PC-9 (cell line): ENCODE measurements at regions not wholly inside any gene's neighbourhood (a gene's known extent, or its start where the extent isn't known, plus 50 kb on each side); places are given as distances from the start of the nearest gene placed in this dataset.

Source experiments
- BruUV-seq: library from RNA; stranded (reverse); fragments of 400-500 nt; replicated peaks from 2 replicates; lab custom pipeline; 2021; lab: Mats Ljungman, UMichigan
- CTCF ChIA-PET: fragments of 300-600 bp; sonication (Branson Sonifier 250); formaldehyde crosslinking; loops from one replicate; lab custom pipeline; 2022; ENCODE audit warnings: antibody characterized with exemption; lab: Charles Lee
- POLR2A ChIA-PET: fragments of 300-600 bp; sonication (Branson Sonifier 250); formaldehyde crosslinking; loops from one replicate; lab custom pipeline; 2022; ENCODE audit warnings: antibody characterized with exemption; ENCODE audit not compliant: unreplicated experiment; lab: Charles Lee
- DNase-seq, 2 experiments: peaks; one replicate each; pipeline versions ENCODE4 v3.0.0 to v3.0.0-alpha.2; 2015 to 2022; ENCODE audit warnings: mixed read lengths in 1 of 2
- H2AFZ ChIP-seq: fragments of 200-600 bp; sonication (generic); 2 replicates; pipeline ENCODE4 v1.8.1; 2017; ENCODE audit warnings: antibody characterized with exemption
- H3F3A ChIP-seq: fragments of 200-600 bp; sonication (generic); 2 replicates; pipeline ENCODE4 v1.8.1; 2017; ENCODE audit warnings: antibody characterized with exemption, mild to moderate bottlenecking, low read depth; ENCODE audit not compliant: insufficient read depth
- H3K27ac ChIP-seq: fragments of 200-600 bp; sonication (generic); 2 replicates; pipeline ENCODE4 v1.6.1; 2016; ENCODE audit warnings: mixed run types
- H3K27me3 ChIP-seq: fragments of 200-600 bp; sonication (generic); 2 replicates; pipeline ENCODE4 v1.6.1; 2016; ENCODE audit warnings: low read depth, mixed run types; ENCODE audit not compliant: insufficient read depth
- H3K36me3 ChIP-seq: fragments of 200-600 bp; sonication (generic); 2 replicates; pipeline ENCODE4 v1.6.1; 2016; ENCODE audit warnings: low read depth, mixed run types
- H3K4me1 ChIP-seq: fragments of 200-600 bp; sonication (generic); replicated peaks from 2 replicates; pipeline ENCODE4 v1.6.1; 2016; ENCODE audit warnings: mixed run types; ENCODE audit not compliant: insufficient read depth
- H3K4me2 ChIP-seq: fragments of 200-600 bp; sonication (generic); 2 replicates; pipeline ENCODE4 v1.6.1; 2017; ENCODE audit warnings: mixed run types
- H3K4me3 ChIP-seq: fragments of 200-600 bp; sonication (generic); 2 replicates; pipeline ENCODE4 v1.6.1; 2016; ENCODE audit warnings: mixed run types
- H3K79me2 ChIP-seq: fragments of 200-600 bp; sonication (generic); 2 replicates; pipeline ENCODE4 v1.6.1; 2017; ENCODE audit warnings: low read depth, mixed run types
- H3K9me2 ChIP-seq: fragments of 200-600 bp; sonication (generic); 2 replicates; pipeline ENCODE4 v1.8.1; 2017; ENCODE audit warnings: mild to moderate bottlenecking; ENCODE audit not compliant: insufficient read depth
- H3K9me3 ChIP-seq: fragments of 200-600 bp; sonication (generic); 2 replicates; pipeline ENCODE4 v1.8.1; 2016; ENCODE audit warnings: low read depth; ENCODE audit not compliant: insufficient read depth
- H4K20me1 ChIP-seq: fragments of 200-600 bp; sonication (generic); 2 replicates; pipeline ENCODE4 v1.8.1; 2017; ENCODE audit not compliant: insufficient read depth
- EZH2 ChIP-seq: fragments of 200-600 bp; sonication (generic); IDR thresholded peaks from 2 replicates; pipeline ENCODE4 v1.8.0; 2017; ENCODE audit warnings: antibody characterized with exemption, low read depth
- intact Hi-C: fragments of 100-400 bp; cut with micrococcal nuclease; formaldehyde crosslinking; loops from one replicate; pipeline ENCODE4 v1.10.0; 2022; ENCODE audit not compliant: unreplicated experiment
- TF ChIP-seq, protein P1 (sequence below): fragments of 200-600 bp; sonication (generic); conservative IDR thresholded peaks from 2 replicates; pipeline ENCODE4 v1.6.1; 2017; ENCODE audit warnings: mixed run types, antibody characterized with exemption, mild to moderate bottlenecking, moderate library complexity

- Histone ChIP-seq H3K4me2 (no peak overlapping the region), H3K4me1 (no peaks in the 10 kb centered on the region), H4K20me1 (no peaks in the 10 kb centered on the region), H3K27ac (no peak overlapping the region), H2AFZ (no peak overlapping the region), H3F3A (no peaks in the 10 kb centered on the region), H3K36me3 (no peaks in the 10 kb centered on the region), H3K4me3 (no peak overlapping the region), H3K27me3 (no peaks in the 10 kb centered on the region; the same call in 1 of the 2 replicates), H3K79me2 (no peaks in the 10 kb centered on the region), H3K9me3 (no peaks in the 10 kb centered on the region), H3K9me2 (no peaks in the 10 kb centered on the region)
- no peak for TF ChIP-seq EZH2
- TF ChIP-seq, protein P1, sequence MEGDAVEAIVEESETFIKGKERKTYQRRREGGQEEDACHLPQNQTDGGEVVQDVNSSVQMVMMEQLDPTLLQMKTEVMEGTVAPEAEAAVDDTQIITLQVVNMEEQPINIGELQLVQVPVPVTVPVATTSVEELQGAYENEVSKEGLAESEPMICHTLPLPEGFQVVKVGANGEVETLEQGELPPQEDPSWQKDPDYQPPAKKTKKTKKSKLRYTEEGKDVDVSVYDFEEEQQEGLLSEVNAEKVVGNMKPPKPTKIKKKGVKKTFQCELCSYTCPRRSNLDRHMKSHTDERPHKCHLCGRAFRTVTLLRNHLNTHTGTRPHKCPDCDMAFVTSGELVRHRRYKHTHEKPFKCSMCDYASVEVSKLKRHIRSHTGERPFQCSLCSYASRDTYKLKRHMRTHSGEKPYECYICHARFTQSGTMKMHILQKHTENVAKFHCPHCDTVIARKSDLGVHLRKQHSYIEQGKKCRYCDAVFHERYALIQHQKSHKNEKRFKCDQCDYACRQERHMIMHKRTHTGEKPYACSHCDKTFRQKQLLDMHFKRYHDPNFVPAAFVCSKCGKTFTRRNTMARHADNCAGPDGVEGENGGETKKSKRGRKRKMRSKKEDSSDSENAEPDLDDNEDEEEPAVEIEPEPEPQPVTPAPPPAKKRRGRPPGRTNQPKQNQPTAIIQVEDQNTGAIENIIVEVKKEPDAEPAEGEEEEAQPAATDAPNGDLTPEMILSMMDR: no peak
- no TSS peak for BruUV-seq
- POLR2A ChIA-PET: no interaction called here
- CTCF ChIA-PET: no interaction called here
- DNase-seq: no peak
- intact Hi-C loops: no loop called here
Measured at GRCh38 chr20:22815603-22816315, 219.4 kb upstream of the SSTR4 start.

GRCh38 chr20:22818636-22819035, 216.5 kb upstream of the SSTR4 start:
- H3K9me3 ChIP-seq: no peaks in the 10 kb centered on the region
- no peaks in the 10 kb centered on the region for H3K4me1 ChIP-seq
- intact Hi-C loops: no loop called here
- no peak overlapping the region for H2AFZ ChIP-seq
- H3K9me2 ChIP-seq: no peaks in the 10 kb centered on the region
- no peaks in the 10 kb centered on the region for H3F3A ChIP-seq
- POLR2A ChIA-PET: interaction anchor here (0.7 kb wide), 1 partner anchor 601 kb away, joined by 3 read pairs; no protein-coding TSS in a partner anchor
- CTCF ChIA-PET: no interaction called here
- no peaks in the 10 kb centered on the region; the same call in 1 of the 2 replicates for H3K27me3 ChIP-seq
- no peaks in the 10 kb centered on the region for H3K36me3 ChIP-seq
- no peak for DNase-seq
- no peaks in the 10 kb centered on the region for H3K79me2 ChIP-seq
- no TSS peak for BruUV-seq
- H3K27ac ChIP-seq: no peak overlapping the region
- H3K4me3 ChIP-seq: no peak overlapping the region
- no peak overlapping the region for H3K4me2 ChIP-seq
- no peak for TF ChIP-seq EZH2
- TF ChIP-seq, protein P1: no peak
- H4K20me1 ChIP-seq: no peaks in the 10 kb centered on the region

GRCh38 chr20:22819112-22819511, 216.0 kb upstream of the SSTR4 start:
- Histone ChIP-seq H3K4me2 (no peak overlapping the region), H3K4me1 (no peaks in the 10 kb centered on the region), H3K9me3 (no peaks in the 10 kb centered on the region), H3K27ac (no peak overlapping the region), H3K79me2 (no peaks in the 10 kb centered on the region), H4K20me1 (no peaks in the 10 kb centered on the region), H3K36me3 (no peaks in the 10 kb centered on the region), H3K9me2 (no peaks in the 10 kb centered on the region), H2AFZ (no peak overlapping the region), H3K4me3 (no peak overlapping the region), H3F3A (no peaks in the 10 kb centered on the region), H3K27me3 (no peaks in the 10 kb centered on the region; the same call in 1 of the 2 replicates)
- TF ChIP-seq EZH2: no peak
- TF ChIP-seq, protein P1: no peak
- DNase-seq: no peak
- intact Hi-C loops: no loop called here
- ChIA-PET POLR2A (interaction anchor here (0.7 kb wide), 1 partner anchor 601 kb away, joined by 3 read pairs; no protein-coding TSS in a partner anchor), CTCF (no interaction called here)
- no TSS peak for BruUV-seq
